Activated CD8-positive, alpha-beta T cell treated with anti-CD3 and anti-CD28 coated beads, Interleukin-2, amount 10 ng/mL, durations not matched to agents 7 days and 5 days (primary cell): ENCODE measurements at regions not wholly inside any gene's neighbourhood (a gene's known extent, or its start where the extent isn't known, plus 50 kb on each side); places are given as distances from the start of the nearest gene placed in this dataset.
"Not testable (repeated sequence)": the region's sequence is repeated elsewhere in the genome, so short reads cannot be mapped to it uniquely, and the experiment has no call there.

ENCODE experiments used
- ATAC-seq: fragments of 150-1000 bp; cut with Tn5 transposase; one replicate; pipeline ENCODE4 v1.10.0; 2021; ENCODE audit warnings: moderate library complexity
- CTCF ChIA-PET: fragments of 350-600 bp; sonication (Branson Sonifier 250); formaldehyde crosslinking; loops from one replicate; lab custom pipeline; 2021; ENCODE audit warnings: antibody characterized with exemption; lab: Charles Lee
- POLR2A ChIA-PET: fragments of 350-600 bp; sonication (Branson Sonifier 250); formaldehyde crosslinking; loops from one replicate; lab custom pipeline; 2021; ENCODE audit warnings: antibody characterized with exemption; lab: Charles Lee
- DNase-seq: peaks from one replicate; pipeline ENCODE4 v3.0.0-alpha.2; 2020
- H3K27ac Mint-ChIP-seq: one replicate; pipeline ENCODE4 v1.8.0; 2021; ENCODE audit warnings: mild to moderate bottlenecking, mixed read lengths
- H3K27me3 Mint-ChIP-seq: one replicate; pipeline ENCODE4 v1.8.0; 2021; ENCODE audit warnings: low read depth, mixed read lengths
- H3K36me3 Mint-ChIP-seq: one replicate; pipeline ENCODE4 v1.8.0; 2021; ENCODE audit warnings: low read depth, mixed read lengths
- H3K4me1 Mint-ChIP-seq: one replicate; pipeline ENCODE4 v1.8.0; 2021; ENCODE audit warnings: low read depth, mixed read lengths
- H3K4me3 Mint-ChIP-seq: one replicate; pipeline ENCODE4 v1.8.0; 2021; ENCODE audit warnings: mild to moderate bottlenecking, mixed read lengths
- H3K9me3 Mint-ChIP-seq: one replicate; pipeline ENCODE4 v1.8.0; 2022; ENCODE audit warnings: mixed read lengths; ENCODE audit not compliant: insufficient read depth

DNA sequence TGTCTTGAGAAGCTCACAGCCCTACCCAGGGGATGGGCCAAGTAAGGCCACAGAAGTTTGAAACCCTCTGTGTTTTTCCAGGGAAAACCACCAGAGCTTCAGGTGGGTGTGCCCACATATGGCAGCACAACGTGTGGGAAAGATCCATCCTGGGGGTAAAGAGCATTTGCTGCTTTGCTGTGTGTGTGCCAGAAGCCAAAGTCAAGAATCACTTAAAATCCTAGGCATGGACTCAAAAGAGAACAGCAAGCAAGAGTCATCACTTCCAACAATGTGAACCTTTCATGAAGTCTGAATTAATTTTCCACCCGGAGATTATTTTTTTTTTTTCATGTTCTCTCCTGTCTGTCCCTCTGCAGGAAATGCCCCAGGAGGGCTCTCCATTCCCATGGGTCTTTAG, 308.2 kb upstream of the SGK1 start:
- Mint-ChIP-seq H3K27ac (no peak overlapping the region), H3K36me3 (no peaks in the 10 kb centered on the region), H3K9me3 (no peaks in the 10 kb centered on the region), H3K4me3 (no peak overlapping the region), H3K4me1 (no peaks in the 10 kb centered on the region), H3K27me3 (peaks cover 12% of the 10 kb centered on the region)
- ATAC-seq = no peak
- POLR2A ChIA-PET = no interaction called here
- CTCF ChIA-PET = no interaction called here
- no peak for DNase-seq

DNA sequence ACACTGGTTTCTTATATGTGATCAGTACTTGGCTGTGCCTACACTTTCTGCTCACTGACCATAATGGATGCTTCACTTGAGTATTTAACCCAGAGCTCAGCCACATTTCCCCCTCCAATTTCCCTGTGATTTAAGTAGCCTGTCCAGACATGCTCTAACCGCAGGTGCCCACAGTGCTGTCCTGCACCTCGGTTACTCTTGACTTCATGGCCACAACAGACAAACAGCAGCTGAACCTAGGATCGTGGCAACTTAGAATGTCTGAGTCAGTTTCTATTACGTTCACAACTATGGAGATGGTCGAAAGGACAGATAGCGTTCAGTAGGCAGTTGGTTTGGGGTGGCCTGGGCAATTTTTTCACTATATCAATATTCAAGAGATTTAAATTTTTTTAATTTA, 306.9 kb upstream of the SGK1 start:
- no peak overlapping the region for H3K27ac Mint-ChIP-seq
- peaks cover 6% of the 10 kb centered on the region for H3K27me3 Mint-ChIP-seq
- no peaks in the 10 kb centered on the region for H3K36me3 Mint-ChIP-seq
- ChIA-PET POLR2A (no interaction called here), CTCF (interaction anchor here (1.5 to 1.8 kb wide), 2 partner anchors 16 to 451 kb away, joined by 6 to 9 read pairs; no protein-coding TSS in a partner anchor)
- DNase-seq (no peak), ATAC-seq (no peak)
- H3K4me3 Mint-ChIP-seq = no peak overlapping the region
- no peaks in the 10 kb centered on the region for H3K4me1 Mint-ChIP-seq
- H3K9me3 Mint-ChIP-seq = no peaks in the 10 kb centered on the region

DNA sequence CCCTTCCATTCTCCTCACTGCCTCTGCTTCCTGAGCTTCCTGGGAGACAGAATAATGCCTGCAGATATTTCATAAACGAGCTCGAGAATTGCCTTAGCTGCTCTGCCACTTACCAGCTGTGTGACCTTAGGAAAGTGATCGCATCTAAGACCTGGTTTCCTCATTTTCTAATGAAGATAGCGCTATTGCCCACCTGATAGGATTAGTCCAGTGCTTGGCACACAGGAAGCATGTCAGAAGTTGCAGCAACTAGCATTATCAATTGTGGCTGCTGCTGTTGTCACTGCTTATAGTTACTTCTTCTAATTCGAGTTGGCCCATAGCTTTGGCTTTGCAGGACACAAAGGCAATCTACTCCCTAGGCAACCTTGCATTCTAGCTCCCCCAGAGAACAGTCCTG, 305.5 kb upstream of the SGK1 start:
- Mint-ChIP-seq H3K27me3 (peaks cover 10% of the 10 kb centered on the region), H3K4me1 (no peaks in the 10 kb centered on the region), H3K9me3 (no peaks in the 10 kb centered on the region), H3K27ac (no peak overlapping the region), H3K4me3 (no peak overlapping the region), H3K36me3 (no peaks in the 10 kb centered on the region)
- ATAC-seq (no peak), DNase-seq (no peak)
- ChIA-PET POLR2A (interaction anchor here (0.9 kb wide), 1 partner anchor 200 kb away, joined by 3 read pairs; no protein-coding TSS in a partner anchor), CTCF (interaction anchor here (0.9 to 1.8 kb wide), 3 partner anchors 18 to 445 kb away, joined by 3 to 9 read pairs (median 3); no protein-coding TSS in a partner anchor)

DNA sequence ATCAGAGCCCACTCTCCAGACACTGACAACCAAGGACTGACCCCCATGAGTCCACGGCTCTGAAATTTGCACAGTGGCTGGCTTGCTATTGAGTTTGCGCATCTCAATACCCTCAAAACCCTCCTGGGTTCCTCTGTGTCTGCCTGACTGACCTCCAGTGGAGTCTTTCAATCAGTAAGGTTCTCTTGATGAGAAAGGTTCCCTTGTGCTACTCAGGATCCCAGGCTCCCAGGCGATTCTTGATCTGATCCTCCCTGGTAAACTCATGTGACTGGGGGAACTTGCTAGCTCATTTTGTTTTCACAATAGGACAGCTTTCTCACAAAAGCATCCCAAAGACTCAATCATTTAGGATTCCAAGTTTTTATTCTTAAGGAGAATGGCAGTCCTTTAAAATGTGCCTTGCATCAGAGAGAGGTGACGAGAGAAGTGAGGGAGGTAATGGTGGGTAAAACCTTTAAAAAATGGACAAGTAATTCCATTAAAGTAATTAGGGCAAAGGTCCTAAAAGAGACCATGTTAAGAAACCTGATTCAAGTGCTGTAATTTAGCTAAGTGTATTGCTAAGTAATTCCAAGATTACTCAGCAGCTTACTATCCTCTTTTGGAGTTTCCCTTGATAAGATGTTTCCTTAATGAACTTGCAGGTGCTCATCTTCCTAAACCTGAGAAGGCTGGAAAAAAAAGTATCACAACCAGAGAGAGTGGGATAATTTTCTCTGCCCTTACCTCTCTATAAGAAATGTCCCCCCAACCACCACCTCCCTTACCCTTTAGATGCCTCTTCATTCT, 304.7 kb upstream of the SGK1 start:
- Mint-ChIP-seq H3K36me3 (no peaks in the 10 kb centered on the region), H3K9me3 (no peaks in the 10 kb centered on the region), H3K4me1 (no peaks in the 10 kb centered on the region), H3K27me3 (peaks cover 15% of the 10 kb centered on the region), H3K4me3 (no peak overlapping the region), H3K27ac (no peak overlapping the region)
- no peak for DNase-seq
- CTCF ChIA-PET = interaction anchor here (1.4 to 1.8 kb wide), 2 partner anchors 18 to 19 kb away, joined by 8 to 9 read pairs; no protein-coding TSS in a partner anchor
- no peak for ATAC-seq
- POLR2A ChIA-PET = no interaction called here

- ATAC-seq (no peak), DNase-seq (no peak)
- ChIA-PET CTCF (interaction anchor here (1.4 kb wide), 1 partner anchor 19 kb away, joined by 8 read pairs; no protein-coding TSS in a partner anchor), POLR2A (no interaction called here)
- Mint-ChIP-seq H3K4me1 (no peaks in the 10 kb centered on the region), H3K27ac (no peak overlapping the region), H3K9me3 (no peaks in the 10 kb centered on the region), H3K4me3 (no peak overlapping the region), H3K36me3 (no peaks in the 10 kb centered on the region), H3K27me3 (peaks cover 15% of the 10 kb centered on the region)
Observed at GRCh38 chr6:134621858-134622257, 303.9 kb upstream of the SGK1 start.

DNA sequence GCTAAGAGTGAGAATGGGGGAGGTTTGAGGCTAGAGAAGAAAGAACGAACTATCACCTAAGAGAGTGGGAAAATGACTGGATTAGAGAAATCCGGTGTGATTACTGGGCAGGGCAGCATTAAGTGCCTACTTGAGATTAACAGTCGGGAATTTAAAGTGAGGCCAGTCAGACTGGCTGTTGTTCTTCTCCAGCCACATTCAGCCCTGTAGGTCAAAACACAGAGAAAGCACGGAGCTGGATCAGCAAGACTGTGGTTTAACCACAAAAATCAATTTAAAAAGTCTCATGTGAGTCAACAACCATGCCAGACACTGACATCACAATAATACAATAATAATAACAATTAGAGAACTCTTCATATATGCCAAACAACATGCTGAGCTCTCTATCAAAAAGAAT, 301.9 kb upstream of the SGK1 start:
- CTCF ChIA-PET = interaction anchor here (2.6 kb wide), 1 partner anchor 21 kb away, joined by 9 read pairs; no protein-coding TSS in a partner anchor
- no peaks in the 10 kb centered on the region for H3K9me3 Mint-ChIP-seq
- H3K4me1 Mint-ChIP-seq = no peaks in the 10 kb centered on the region
- H3K27me3 Mint-ChIP-seq = peaks cover 18% of the 10 kb centered on the region
- no peaks in the 10 kb centered on the region for H3K36me3 Mint-ChIP-seq
- H3K27ac Mint-ChIP-seq = no peak overlapping the region
- ATAC-seq = no peak
- DNase-seq = no peak
- POLR2A ChIA-PET = interaction anchor here (0.8 kb wide), 1 partner anchor 48 kb away, joined by 3 read pairs; no protein-coding TSS in a partner anchor
- no peak overlapping the region for H3K4me3 Mint-ChIP-seq

- Mint-ChIP-seq H3K9me3 (no peaks in the 10 kb centered on the region), H3K36me3 (no peaks in the 10 kb centered on the region), H3K27ac (no peak overlapping the region), H3K27me3 (peaks cover 19% of the 10 kb centered on the region), H3K4me3 (no peak overlapping the region), H3K4me1 (no peaks in the 10 kb centered on the region)
- ChIA-PET CTCF (interaction anchor here (2.6 kb wide), 1 partner anchor 22 kb away, joined by 9 read pairs; no protein-coding TSS in a partner anchor), POLR2A (no interaction called here)
- ATAC-seq (no peak), DNase-seq (no peak)
Observed at GRCh38 chr6:134619077-134619476, 301.2 kb upstream of the SGK1 start.

DNA sequence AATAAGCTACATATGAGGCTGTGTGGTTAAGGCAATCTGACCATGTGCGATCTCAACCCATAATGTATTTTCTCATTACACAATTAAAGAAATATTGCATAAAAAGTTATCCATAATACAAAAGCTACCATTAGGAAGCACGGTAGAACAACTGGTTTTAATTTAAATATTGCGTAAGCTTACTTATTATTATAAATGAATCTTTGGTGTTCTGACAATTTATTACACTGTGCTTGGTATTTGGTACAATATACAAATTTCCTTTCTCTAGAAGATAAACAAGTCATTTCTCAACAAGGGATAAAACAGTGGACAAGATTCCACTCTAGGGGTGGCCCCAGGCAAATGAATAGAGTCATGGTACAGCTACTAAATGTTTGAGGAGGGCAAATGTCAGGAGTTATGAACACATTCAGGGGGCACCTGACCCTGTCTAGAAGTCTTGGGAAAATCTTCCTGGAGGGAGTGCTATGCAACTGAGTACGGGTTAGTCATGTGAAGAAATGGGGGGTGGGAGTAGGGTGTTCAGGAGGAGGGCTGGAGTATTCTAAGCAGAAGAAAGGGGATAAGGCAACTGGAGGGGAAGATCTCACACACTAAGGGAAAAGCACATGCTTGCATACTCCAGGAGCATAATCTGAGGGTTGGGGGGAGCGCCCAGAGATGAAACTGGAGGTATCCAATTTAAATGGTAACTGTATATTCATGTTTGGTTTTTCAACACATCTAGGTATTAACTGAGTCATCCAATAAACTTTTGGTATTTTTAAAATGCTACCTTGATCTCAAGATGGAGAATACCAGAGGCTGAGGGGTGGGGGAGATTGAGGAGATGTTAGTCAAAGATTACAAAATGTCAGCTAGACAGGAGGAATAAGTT, 296.9 kb upstream of the SGK1 start:
- ChIA-PET POLR2A (no interaction called here), CTCF (interaction anchor here (0.7 to 1.1 kb wide), 2 partner anchors 13 to 118 kb away, joined by 3 to 4 read pairs; no protein-coding TSS in a partner anchor)
- H3K4me3 Mint-ChIP-seq = no peak overlapping the region

DNA sequence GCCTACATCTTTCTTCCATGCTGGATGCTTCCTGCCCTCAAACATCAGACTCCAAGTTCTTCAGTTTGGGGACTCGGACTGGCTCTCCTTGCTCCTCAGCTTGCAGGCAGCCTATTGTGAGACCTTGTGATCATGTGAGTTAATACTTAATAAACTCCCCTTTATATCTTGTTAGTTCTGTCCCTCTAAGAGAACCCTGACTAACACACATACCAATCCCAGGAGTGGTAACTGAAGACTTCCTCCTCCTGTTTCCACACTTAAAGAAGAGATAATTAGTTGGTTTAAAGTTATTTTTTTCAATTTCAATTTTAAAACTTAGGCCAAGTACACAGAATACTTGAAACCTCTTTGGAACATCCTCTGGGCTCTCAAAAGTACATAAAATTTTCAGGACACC, 294.2 kb upstream of the SGK1 start:
- ATAC-seq, POLR2A ChIA-PET, H3K27me3 Mint-ChIP-seq, H3K4me3 Mint-ChIP-seq, H3K9me3 Mint-ChIP-seq, H3K4me1 Mint-ChIP-seq, H3K27ac Mint-ChIP-seq, H3K36me3 Mint-ChIP-seq, DNase-seq: not testable (repeated sequence)
- CTCF ChIA-PET = interaction anchor here (1.4 kb wide), 1 partner anchor 28 kb away, joined by 3 read pairs; no protein-coding TSS in a partner anchor

More for the DNA sequence above, 296.9 kb upstream of the SGK1 start:
- Mint-ChIP-seq H3K36me3 (no peaks in the 10 kb centered on the region), H3K27me3 (peaks cover 17% of the 10 kb centered on the region), H3K27ac (no peak overlapping the region), H3K4me1 (no peaks in the 10 kb centered on the region), H3K9me3 (no peaks in the 10 kb centered on the region)
- DNase-seq (no peak), ATAC-seq (no peak)

DNA sequence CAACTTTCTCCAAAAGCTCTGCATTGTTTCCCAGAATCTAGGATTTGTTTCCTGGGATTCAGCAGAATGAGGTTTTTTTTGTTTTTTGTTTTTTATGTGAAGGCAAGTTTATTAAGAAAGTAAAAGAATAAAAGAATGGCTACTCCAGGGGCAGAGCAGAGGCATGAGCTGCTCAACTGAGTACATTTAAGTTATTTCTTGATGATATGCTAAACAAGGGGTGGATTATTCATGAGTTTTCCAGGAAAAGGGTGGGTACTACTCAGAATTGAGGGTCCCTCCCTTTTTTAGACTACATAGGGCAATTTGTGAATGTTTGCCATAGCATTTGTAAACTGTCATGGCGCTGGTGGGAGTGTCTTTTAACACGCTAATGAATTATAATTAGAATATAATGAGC, 292.5 kb upstream of the SGK1 start:
- ChIA-PET POLR2A (no interaction called here), CTCF (interaction anchor here (1.4 kb wide), 1 partner anchor 31 kb away, joined by 4 read pairs; no protein-coding TSS in a partner anchor)
- H3K9me3 Mint-ChIP-seq = no peaks in the 10 kb centered on the region
- no peaks in the 10 kb centered on the region for H3K36me3 Mint-ChIP-seq
- peaks cover 4% of the 10 kb centered on the region for H3K27me3 Mint-ChIP-seq
- DNase-seq (no peak), ATAC-seq (no peak)
- no peaks in the 10 kb centered on the region for H3K4me1 Mint-ChIP-seq
- H3K27ac Mint-ChIP-seq = no peak overlapping the region
- no peak overlapping the region for H3K4me3 Mint-ChIP-seq

DNA sequence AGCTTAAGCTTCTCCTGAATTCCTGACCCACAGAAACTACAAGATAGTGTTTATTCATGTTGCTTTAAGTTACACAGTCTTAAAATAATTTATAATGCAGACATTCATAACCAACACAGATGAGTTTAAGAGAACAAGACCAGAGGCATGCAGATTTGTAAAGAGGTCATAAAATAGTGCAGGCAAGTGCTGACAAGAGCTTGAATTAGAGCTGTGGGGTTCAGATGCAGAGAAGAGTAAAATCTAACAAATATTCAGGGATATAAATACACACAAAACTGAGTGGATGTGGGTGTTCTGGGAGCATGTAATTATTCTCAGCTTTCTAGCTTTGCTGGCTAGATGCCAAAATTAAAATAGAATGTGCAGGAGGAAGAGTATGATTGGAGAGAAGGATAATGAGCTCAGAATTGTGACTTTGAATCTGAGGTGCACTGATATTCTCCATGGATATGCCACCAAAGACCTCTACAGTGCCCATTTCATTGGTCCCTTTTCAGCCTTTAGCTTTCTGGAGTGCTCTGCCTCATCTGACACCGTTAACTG, 291.9 kb upstream of the SGK1 start:
- no peak overlapping the region for H3K27ac Mint-ChIP-seq
- H3K27me3 Mint-ChIP-seq = peaks cover 1% of the 10 kb centered on the region
- no peaks in the 10 kb centered on the region for H3K4me1 Mint-ChIP-seq
- ATAC-seq (no peak), DNase-seq (no peak)
- CTCF ChIA-PET = interaction anchor here (1.4 kb wide), 1 partner anchor 31 kb away, joined by 4 read pairs; no protein-coding TSS in a partner anchor
- no peaks in the 10 kb centered on the region for H3K9me3 Mint-ChIP-seq
- POLR2A ChIA-PET = no interaction called here
- no peaks in the 10 kb centered on the region for H3K36me3 Mint-ChIP-seq
- H3K4me3 Mint-ChIP-seq = no peak overlapping the region
